Loucy (cell line): ENCODE measurements at regions not wholly inside any gene's neighbourhood (a gene's known extent, or its start where the extent isn't known, plus 50 kb on each side); places are given as distances from the start of the nearest gene placed in this dataset.

Experiments
- CTCF ChIP-seq: fragments of 200-600 bp; sonication (generic); conservative IDR thresholded peaks from 2 replicates; pipeline ENCODE4 v1.5.1; 2014; ENCODE audit warnings: mild to moderate bottlenecking, antibody characterized with exemption, low read length
- EZH2phosphoT487 ChIP-seq: fragments of 200-600 bp; IDR thresholded peaks from 2 replicates; pipeline ENCODE4 v1.6.1; 2018; ENCODE audit warnings: antibody characterized with exemption, mild to moderate bottlenecking, moderate library complexity, borderline replicate concordance

GRCh38 chr2:106974891-106975290 lies 88.9 kb upstream of the ST6GAL2 start:
- TF ChIP-seq CTCF: no peak
- no peak for TF ChIP-seq EZH2phosphoT487
